WTC11 (cell line): ENCODE measurements at regions not wholly inside any gene's neighbourhood (a gene's known extent, or its start where the extent isn't known, plus 50 kb on each side); places are given as distances from the start of the nearest gene placed in this dataset.

Experiments
- ATAC-seq: fragments of 200-7000 bp; cut with Tn5 transposase; 2 replicates; pipeline ENCODE4 v1.10.0; 2021; ENCODE audit warnings: mild to moderate bottlenecking, moderate library complexity
- CTCF ChIA-PET: fragments of 300-600 bp; sonication (Branson Sonifier 250); formaldehyde crosslinking; loops from one replicate; lab custom pipeline; 2021; ENCODE audit warnings: antibody characterized with exemption; lab: Charles Lee
- POLR2A ChIA-PET: fragments of 350-600 bp; sonication (Branson Sonifier 250); formaldehyde crosslinking; loops from one replicate; lab custom pipeline; 2021; ENCODE audit warnings: antibody characterized with exemption; lab: Charles Lee
- DNase-seq: peaks from one replicate; pipeline ENCODE4 v3.0.0; 2021; ENCODE audit warnings: low spot score
- H3K27ac Mint-ChIP-seq: 2 replicates; pipeline ENCODE4 v1.8.0; 2021; ENCODE audit warnings: mixed read lengths
- H3K27me3 Mint-ChIP-seq: 2 replicates; pipeline ENCODE4 v1.8.0; 2021; ENCODE audit warnings: low read depth, mild to moderate bottlenecking, moderate library complexity, mixed read lengths
- H3K36me3 Mint-ChIP-seq: 2 replicates; pipeline ENCODE4 v1.8.0; 2021; ENCODE audit warnings: mixed read lengths
- H3K4me1 Mint-ChIP-seq: 2 replicates; pipeline ENCODE4 v1.8.0; 2022; ENCODE audit warnings: mixed read lengths
- H3K4me3 Mint-ChIP-seq: 2 replicates; pipeline ENCODE4 v1.8.0; 2021; ENCODE audit warnings: mild to moderate bottlenecking, moderate library complexity, mixed read lengths
- H3K9me3 Mint-ChIP-seq: 2 replicates; pipeline ENCODE4 v1.8.0; 2021; ENCODE audit warnings: mixed read lengths
- CBFB ChIP-seq: sonication (generic); formaldehyde crosslinking; IDR thresholded peaks from 2 replicates; pipeline ENCODE4 v1.8.1; 2022; ENCODE audit warnings: mild to moderate bottlenecking, low read depth, missing genetic modification reagents
- CREM ChIP-seq: sonication (generic); formaldehyde crosslinking; IDR thresholded peaks from 2 replicates; pipeline ENCODE4 v1.8.1; 2022; ENCODE audit warnings: mild to moderate bottlenecking, missing genetic modification reagents, moderate library complexity
- ESRRA ChIP-seq: sonication (generic); formaldehyde crosslinking; IDR thresholded peaks from 2 replicates; pipeline ENCODE4 v1.8.1; 2022; ENCODE audit warnings: mild to moderate bottlenecking, missing genetic modification reagents, borderline replicate concordance
- ETV6 ChIP-seq: sonication (generic); formaldehyde crosslinking; IDR thresholded peaks from 2 replicates; pipeline ENCODE4 v1.8.1; 2022; ENCODE audit warnings: mild to moderate bottlenecking, missing genetic modification reagents
- FOXK1 ChIP-seq: sonication (generic); formaldehyde crosslinking; IDR thresholded peaks from 2 replicates; pipeline ENCODE4 v1.8.0; 2022; ENCODE audit warnings: mild to moderate bottlenecking, moderate library complexity, missing genetic modification reagents
- FOXP1 ChIP-seq: sonication (generic); formaldehyde crosslinking; IDR thresholded peaks from 2 replicates; pipeline ENCODE4 v1.8.0; 2022; ENCODE audit warnings: missing genetic modification reagents, mild to moderate bottlenecking, moderate library complexity, borderline replicate concordance
- IRF2 ChIP-seq: sonication (generic); formaldehyde crosslinking; IDR thresholded peaks from 2 replicates; pipeline ENCODE4 v1.8.0; 2022; ENCODE audit warnings: low read depth, missing genetic modification reagents, borderline replicate concordance
- NFATC4 ChIP-seq: fragments of 250-450 bp; sonication (Bioruptor Pico); IDR thresholded peaks from 2 replicates; pipeline ENCODE4 v1.9.0; 2021; ENCODE audit warnings: mild to moderate bottlenecking
- PRRX2 ChIP-seq: fragments of 250-450 bp; sonication (Bioruptor Pico); IDR thresholded peaks from 2 replicates; pipeline ENCODE4 v1.8.0; 2021; ENCODE audit warnings: mild to moderate bottlenecking
- SMAD4 ChIP-seq: sonication (generic); formaldehyde crosslinking; IDR thresholded peaks from 2 replicates; pipeline ENCODE4 v1.8.0; 2022; ENCODE audit warnings: mild to moderate bottlenecking, missing genetic modification reagents
- TEAD4 ChIP-seq: sonication (generic); formaldehyde crosslinking; IDR thresholded peaks from 2 replicates; pipeline ENCODE4 v1.8.0; 2022; ENCODE audit warnings: mild to moderate bottlenecking, missing genetic modification reagents
- ZNF138 ChIP-seq: sonication (generic); formaldehyde crosslinking; conservative IDR thresholded peaks from 2 replicates; pipeline ENCODE4 v1.8.1; 2022; ENCODE audit warnings: mild to moderate bottlenecking, moderate library complexity, missing genetic modification reagents
- ZNF423 ChIP-seq: fragments of 250-450 bp; sonication (Bioruptor Pico); IDR thresholded peaks from 2 replicates; pipeline ENCODE4 v2.1.2; 2022; ENCODE audit warnings: mild to moderate bottlenecking, moderate library complexity
- ZNF671 ChIP-seq: fragments of 250-450 bp; sonication (Bioruptor Pico); IDR thresholded peaks from 2 replicates; pipeline ENCODE4 v1.8.0; 2021; ENCODE audit warnings: mild to moderate bottlenecking
- TF ChIP-seq, protein P1 (sequence below): sonication (generic); formaldehyde crosslinking; IDR thresholded peaks from 2 replicates; pipeline ENCODE4 v1.8.0; 2022; ENCODE audit warnings: missing genetic modification reagents
- TF ChIP-seq, protein P2 (sequence below): fragments of 250-450 bp; sonication (Bioruptor Pico); IDR thresholded peaks from 2 replicates; pipeline ENCODE4 v1.9.0; 2021; ENCODE audit warnings: mild to moderate bottlenecking, borderline replicate concordance
- TF ChIP-seq, protein P3 (sequence below): sonication (generic); formaldehyde crosslinking; IDR thresholded peaks from 2 replicates; pipeline ENCODE4 v1.8.1; 2023; ENCODE audit warnings: mild to moderate bottlenecking, missing genetic modification reagents, moderate library complexity
- TF ChIP-seq, protein P4 (sequence below): fragments of 250-450 bp; sonication (Bioruptor Pico); IDR thresholded peaks from 2 replicates; pipeline ENCODE4 v1.9.0; 2021; ENCODE audit warnings: moderate library complexity, mild to moderate bottlenecking, inconsistent platforms, borderline replicate concordance
- TF ChIP-seq, protein P5 (sequence below): fragments of 200-600 bp; IDR thresholded peaks from 2 replicates; pipeline ENCODE4 v1.8.0; 2022; ENCODE audit warnings: antibody characterized with exemption
- TF ChIP-seq, protein P6 (sequence below): sonication (generic); formaldehyde crosslinking; IDR thresholded peaks from 2 replicates; pipeline ENCODE4 v1.8.1; 2022; ENCODE audit warnings: mild to moderate bottlenecking, moderate library complexity, missing genetic modification reagents

DNA sequence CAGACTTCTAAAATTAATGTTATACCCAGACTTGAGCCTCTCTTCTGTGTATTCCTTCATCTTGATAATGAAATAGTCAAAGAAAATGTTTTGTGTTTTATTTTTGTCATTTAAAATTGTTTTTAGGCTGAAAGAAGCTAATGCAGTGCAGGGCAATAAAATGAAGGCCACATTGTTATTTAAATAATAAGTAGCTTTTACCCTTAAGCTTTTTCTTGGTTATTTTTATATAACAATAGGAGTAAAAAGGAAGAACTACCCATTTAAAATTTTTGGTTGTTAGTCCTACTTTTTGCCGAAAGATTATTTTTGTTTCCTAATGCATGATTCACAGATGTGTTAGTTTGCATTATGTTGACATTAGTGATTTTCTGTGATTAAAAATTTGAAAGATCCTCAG is 181.0 kb upstream of the MEOX2 start:
- TF ChIP-seq, protein P1, sequence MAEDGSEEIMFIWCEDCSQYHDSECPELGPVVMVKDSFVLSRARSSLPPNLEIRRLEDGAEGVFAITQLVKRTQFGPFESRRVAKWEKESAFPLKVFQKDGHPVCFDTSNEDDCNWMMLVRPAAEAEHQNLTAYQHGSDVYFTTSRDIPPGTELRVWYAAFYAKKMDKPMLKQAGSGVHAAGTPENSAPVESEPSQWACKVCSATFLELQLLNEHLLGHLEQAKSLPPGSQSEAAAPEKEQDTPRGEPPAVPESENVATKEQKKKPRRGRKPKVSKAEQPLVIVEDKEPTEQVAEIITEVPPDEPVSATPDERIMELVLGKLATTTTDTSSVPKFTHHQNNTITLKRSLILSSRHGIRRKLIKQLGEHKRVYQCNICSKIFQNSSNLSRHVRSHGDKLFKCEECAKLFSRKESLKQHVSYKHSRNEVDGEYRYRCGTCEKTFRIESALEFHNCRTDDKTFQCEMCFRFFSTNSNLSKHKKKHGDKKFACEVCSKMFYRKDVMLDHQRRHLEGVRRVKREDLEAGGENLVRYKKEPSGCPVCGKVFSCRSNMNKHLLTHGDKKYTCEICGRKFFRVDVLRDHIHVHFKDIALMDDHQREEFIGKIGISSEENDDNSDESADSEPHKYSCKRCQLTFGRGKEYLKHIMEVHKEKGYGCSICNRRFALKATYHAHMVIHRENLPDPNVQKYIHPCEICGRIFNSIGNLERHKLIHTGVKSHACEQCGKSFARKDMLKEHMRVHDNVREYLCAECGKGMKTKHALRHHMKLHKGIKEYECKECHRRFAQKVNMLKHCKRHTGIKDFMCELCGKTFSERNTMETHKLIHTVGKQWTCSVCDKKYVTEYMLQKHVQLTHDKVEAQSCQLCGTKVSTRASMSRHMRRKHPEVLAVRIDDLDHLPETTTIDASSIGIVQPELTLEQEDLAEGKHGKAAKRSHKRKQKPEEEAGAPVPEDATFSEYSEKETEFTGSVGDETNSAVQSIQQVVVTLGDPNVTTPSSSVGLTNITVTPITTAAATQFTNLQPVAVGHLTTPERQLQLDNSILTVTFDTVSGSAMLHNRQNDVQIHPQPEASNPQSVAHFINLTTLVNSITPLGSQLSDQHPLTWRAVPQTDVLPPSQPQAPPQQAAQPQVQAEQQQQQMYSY = no peak
- TF ChIP-seq NFATC4 (CRISPR knock-in tag) = no peak
- no peak for TF ChIP-seq PRRX2 (CRISPR knock-in tag)
- TF ChIP-seq, protein P2, sequence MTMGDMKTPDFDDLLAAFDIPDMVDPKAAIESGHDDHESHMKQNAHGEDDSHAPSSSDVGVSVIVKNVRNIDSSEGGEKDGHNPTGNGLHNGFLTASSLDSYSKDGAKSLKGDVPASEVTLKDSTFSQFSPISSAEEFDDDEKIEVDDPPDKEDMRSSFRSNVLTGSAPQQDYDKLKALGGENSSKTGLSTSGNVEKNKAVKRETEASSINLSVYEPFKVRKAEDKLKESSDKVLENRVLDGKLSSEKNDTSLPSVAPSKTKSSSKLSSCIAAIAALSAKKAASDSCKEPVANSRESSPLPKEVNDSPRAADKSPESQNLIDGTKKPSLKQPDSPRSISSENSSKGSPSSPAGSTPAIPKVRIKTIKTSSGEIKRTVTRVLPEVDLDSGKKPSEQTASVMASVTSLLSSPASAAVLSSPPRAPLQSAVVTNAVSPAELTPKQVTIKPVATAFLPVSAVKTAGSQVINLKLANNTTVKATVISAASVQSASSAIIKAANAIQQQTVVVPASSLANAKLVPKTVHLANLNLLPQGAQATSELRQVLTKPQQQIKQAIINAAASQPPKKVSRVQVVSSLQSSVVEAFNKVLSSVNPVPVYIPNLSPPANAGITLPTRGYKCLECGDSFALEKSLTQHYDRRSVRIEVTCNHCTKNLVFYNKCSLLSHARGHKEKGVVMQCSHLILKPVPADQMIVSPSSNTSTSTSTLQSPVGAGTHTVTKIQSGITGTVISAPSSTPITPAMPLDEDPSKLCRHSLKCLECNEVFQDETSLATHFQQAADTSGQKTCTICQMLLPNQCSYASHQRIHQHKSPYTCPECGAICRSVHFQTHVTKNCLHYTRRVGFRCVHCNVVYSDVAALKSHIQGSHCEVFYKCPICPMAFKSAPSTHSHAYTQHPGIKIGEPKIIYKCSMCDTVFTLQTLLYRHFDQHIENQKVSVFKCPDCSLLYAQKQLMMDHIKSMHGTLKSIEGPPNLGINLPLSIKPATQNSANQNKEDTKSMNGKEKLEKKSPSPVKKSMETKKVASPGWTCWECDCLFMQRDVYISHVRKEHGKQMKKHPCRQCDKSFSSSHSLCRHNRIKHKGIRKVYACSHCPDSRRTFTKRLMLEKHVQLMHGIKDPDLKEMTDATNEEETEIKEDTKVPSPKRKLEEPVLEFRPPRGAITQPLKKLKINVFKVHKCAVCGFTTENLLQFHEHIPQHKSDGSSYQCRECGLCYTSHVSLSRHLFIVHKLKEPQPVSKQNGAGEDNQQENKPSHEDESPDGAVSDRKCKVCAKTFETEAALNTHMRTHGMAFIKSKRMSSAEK (CRISPR knock-in tag) = no peak
- TF ChIP-seq ETV6 = no peak
- TF ChIP-seq FOXP1 (CRISPR knock-in tag) = no peak
- TF ChIP-seq IRF2 = no peak
- TF ChIP-seq, protein P3, sequence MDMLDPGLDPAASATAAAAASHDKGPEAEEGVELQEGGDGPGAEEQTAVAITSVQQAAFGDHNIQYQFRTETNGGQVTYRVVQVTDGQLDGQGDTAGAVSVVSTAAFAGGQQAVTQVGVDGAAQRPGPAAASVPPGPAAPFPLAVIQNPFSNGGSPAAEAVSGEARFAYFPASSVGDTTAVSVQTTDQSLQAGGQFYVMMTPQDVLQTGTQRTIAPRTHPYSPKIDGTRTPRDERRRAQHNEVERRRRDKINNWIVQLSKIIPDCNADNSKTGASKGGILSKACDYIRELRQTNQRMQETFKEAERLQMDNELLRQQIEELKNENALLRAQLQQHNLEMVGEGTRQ = no peak
- no peak for TF ChIP-seq TEAD4
- TF ChIP-seq CBFB (CRISPR knock-in tag) = no peak
- TF ChIP-seq, protein P4, sequence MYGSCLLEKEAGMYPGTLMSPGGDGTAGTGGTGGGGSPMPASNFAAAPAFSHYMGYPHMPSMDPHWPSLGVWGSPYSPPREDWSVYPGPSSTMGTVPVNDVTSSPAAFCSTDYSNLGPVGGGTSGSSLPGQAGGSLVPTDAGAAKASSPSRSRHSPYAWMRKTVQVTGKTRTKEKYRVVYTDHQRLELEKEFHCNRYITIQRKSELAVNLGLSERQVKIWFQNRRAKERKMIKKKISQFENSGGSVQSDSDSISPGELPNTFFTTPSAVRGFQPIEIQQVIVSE (CRISPR knock-in tag) = no peak
- TF ChIP-seq, protein P5, sequence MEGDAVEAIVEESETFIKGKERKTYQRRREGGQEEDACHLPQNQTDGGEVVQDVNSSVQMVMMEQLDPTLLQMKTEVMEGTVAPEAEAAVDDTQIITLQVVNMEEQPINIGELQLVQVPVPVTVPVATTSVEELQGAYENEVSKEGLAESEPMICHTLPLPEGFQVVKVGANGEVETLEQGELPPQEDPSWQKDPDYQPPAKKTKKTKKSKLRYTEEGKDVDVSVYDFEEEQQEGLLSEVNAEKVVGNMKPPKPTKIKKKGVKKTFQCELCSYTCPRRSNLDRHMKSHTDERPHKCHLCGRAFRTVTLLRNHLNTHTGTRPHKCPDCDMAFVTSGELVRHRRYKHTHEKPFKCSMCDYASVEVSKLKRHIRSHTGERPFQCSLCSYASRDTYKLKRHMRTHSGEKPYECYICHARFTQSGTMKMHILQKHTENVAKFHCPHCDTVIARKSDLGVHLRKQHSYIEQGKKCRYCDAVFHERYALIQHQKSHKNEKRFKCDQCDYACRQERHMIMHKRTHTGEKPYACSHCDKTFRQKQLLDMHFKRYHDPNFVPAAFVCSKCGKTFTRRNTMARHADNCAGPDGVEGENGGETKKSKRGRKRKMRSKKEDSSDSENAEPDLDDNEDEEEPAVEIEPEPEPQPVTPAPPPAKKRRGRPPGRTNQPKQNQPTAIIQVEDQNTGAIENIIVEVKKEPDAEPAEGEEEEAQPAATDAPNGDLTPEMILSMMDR = no peak
- TF ChIP-seq, protein P6, sequence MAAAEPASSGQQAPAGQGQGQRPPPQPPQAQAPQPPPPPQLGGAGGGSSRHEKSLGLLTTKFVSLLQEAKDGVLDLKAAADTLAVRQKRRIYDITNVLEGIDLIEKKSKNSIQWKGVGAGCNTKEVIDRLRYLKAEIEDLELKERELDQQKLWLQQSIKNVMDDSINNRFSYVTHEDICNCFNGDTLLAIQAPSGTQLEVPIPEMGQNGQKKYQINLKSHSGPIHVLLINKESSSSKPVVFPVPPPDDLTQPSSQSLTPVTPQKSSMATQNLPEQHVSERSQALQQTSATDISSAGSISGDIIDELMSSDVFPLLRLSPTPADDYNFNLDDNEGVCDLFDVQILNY (CRISPR knock-in tag) = no peak

DNA sequence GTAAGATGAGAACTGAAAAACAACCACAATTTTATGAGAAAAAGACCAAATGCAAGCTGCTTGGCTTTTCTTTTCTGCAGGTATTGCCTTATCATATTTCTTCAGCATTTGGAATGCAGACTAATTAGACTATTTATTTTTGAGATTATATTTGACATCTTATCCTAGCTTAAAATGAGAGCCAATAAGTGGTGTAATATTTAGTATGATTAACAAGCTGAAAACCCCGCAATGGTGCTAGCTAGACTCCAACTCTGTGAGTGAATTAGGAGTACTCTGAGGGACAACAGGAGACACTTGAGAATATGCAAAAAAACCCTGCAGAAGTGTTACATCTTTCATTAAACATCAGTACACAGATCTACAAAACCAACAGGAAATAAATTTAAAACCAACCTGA is 180.3 kb upstream of the MEOX2 start:
- no peaks in the 10 kb centered on the region for H3K36me3 Mint-ChIP-seq
- no peak overlapping the region for H3K4me3 Mint-ChIP-seq
- H3K4me1 Mint-ChIP-seq = peaks cover 6% of the 10 kb centered on the region
- ATAC-seq = no peak
- ChIA-PET CTCF (no interaction called here), POLR2A (no interaction called here)
- H3K27me3 Mint-ChIP-seq = no peaks in the 10 kb centered on the region
- no peak for TF ChIP-seq CREM (CRISPR knock-in tag)
- no peak for TF ChIP-seq ZNF671 (CRISPR knock-in tag)
- no peak for TF ChIP-seq IRF2
- no peak for TF ChIP-seq ZNF423 (CRISPR knock-in tag)
- no peak for TF ChIP-seq SMAD4 (CRISPR knock-in tag)
- no peak for TF ChIP-seq ESRRA (CRISPR knock-in tag)
- TF ChIP-seq FOXK1 (CRISPR knock-in tag) = no peak
- TF ChIP-seq ZNF138 (CRISPR knock-in tag) = no peak
- TF ChIP-seq ETV6 = no peak
- no peak overlapping the region for H3K27ac Mint-ChIP-seq
- no peak for DNase-seq
- peaks cover 4% of the 10 kb centered on the region; the same call in 1 of the 2 replicates for H3K9me3 Mint-ChIP-seq

More for the DNA sequence above, 181.0 kb upstream of the MEOX2 start:
- CTCF ChIA-PET = no interaction called here
- Mint-ChIP-seq H3K9me3 (peaks cover 4% of the 10 kb centered on the region; the same call in 1 of the 2 replicates), H3K36me3 (no peaks in the 10 kb centered on the region), H3K27me3 (no peaks in the 10 kb centered on the region), H3K4me1 (peaks cover 6% of the 10 kb centered on the region), H3K27ac (no peak overlapping the region), H3K4me3 (no peak overlapping the region)
- ATAC-seq (no peak), DNase-seq (no peak)
- POLR2A ChIA-PET = no interaction called here
